ENCODE measurements at regions not wholly inside any gene's neighbourhood (a gene's known extent, or its start where the extent isn't known, plus 50 kb on each side); places are given as distances from the start of the nearest gene placed in this dataset.

- H3K4me1 Mint-ChIP-seq (ENCODE audit: low read depth), result no peaks in the 10 kb centered on the region
- H3K27me3 Mint-ChIP-seq (ENCODE audit: low read depth), result peaks cover 3% of the 10 kb centered on the region
- H3K4me3 Mint-ChIP-seq (ENCODE audit: unreplicated experiment), result no peak overlapping the region
- H3K27ac Mint-ChIP-seq (ENCODE audit: unreplicated experiment), result no peak overlapping the region
- no peak for DNase-seq (ENCODE audit: low spot score)
- no peak for TF ChIP-seq CTCF (IDR thresholded peaks at IDR 0.05)
- peaks cover 3% of the 10 kb centered on the region for H3K9me3 Mint-ChIP-seq (ENCODE audit: low read depth)
- H3K36me3 Mint-ChIP-seq (ENCODE audit: low read depth), result no peaks in the 10 kb centered on the region
Observed at GRCh38 chr15:53354874-53355273, 404.6 kb downstream of the WDR72 start.

GRCh38 chr15:53351373-53351772 is 408.1 kb downstream of the WDR72 start:
- no peak for DNase-seq (ENCODE audit: low spot score)
- no peaks in the 10 kb centered on the region for H3K36me3 Mint-ChIP-seq (ENCODE audit: low read depth)
- H3K9me3 Mint-ChIP-seq (ENCODE audit: low read depth), result no peaks in the 10 kb centered on the region
- H3K27ac Mint-ChIP-seq (ENCODE audit: unreplicated experiment), result no peak overlapping the region
- no peaks in the 10 kb centered on the region for H3K4me1 Mint-ChIP-seq (ENCODE audit: low read depth)
- no peak for TF ChIP-seq CTCF (IDR thresholded peaks at IDR 0.05)
- no peak overlapping the region for H3K4me3 Mint-ChIP-seq (ENCODE audit: unreplicated experiment)
- peaks cover 5% of the 10 kb centered on the region for H3K27me3 Mint-ChIP-seq (ENCODE audit: low read depth)

- H3K4me3 Mint-ChIP-seq (ENCODE audit: unreplicated experiment), result no peak overlapping the region
- DNase-seq (ENCODE audit: low spot score), result no peak
- H3K36me3 Mint-ChIP-seq (ENCODE audit: low read depth), result no peaks in the 10 kb centered on the region
Observed at GRCh38 chr15:53346583-53346982, 412.9 kb downstream of the WDR72 start.

GRCh38 chr15:53331328-53332190 is 427.9 kb downstream of the WDR72 start:
- no peak overlapping the region for H3K4me3 Mint-ChIP-seq (ENCODE audit: unreplicated experiment)
- no peaks in the 10 kb centered on the region for H3K4me1 Mint-ChIP-seq (ENCODE audit: low read depth)
- no peaks in the 10 kb centered on the region for H3K27me3 Mint-ChIP-seq (ENCODE audit: low read depth)

More at GRCh38 chr15:53346583-53346982, 412.9 kb downstream of the WDR72 start:
- H3K27me3 Mint-ChIP-seq (ENCODE audit: low read depth), result peaks cover 12% of the 10 kb centered on the region
- no peaks in the 10 kb centered on the region for H3K4me1 Mint-ChIP-seq (ENCODE audit: low read depth)
- no peaks in the 10 kb centered on the region for H3K9me3 Mint-ChIP-seq (ENCODE audit: low read depth)
- no peak for TF ChIP-seq CTCF (IDR thresholded peaks at IDR 0.05)
- no peak overlapping the region for H3K27ac Mint-ChIP-seq (ENCODE audit: unreplicated experiment)

GRCh38 chr15:53328341-53328740 is 431.1 kb downstream of the WDR72 start:
- no peak for DNase-seq (ENCODE audit: low spot score)
- no peaks in the 10 kb centered on the region for H3K27me3 Mint-ChIP-seq (ENCODE audit: low read depth)
- H3K9me3 Mint-ChIP-seq (ENCODE audit: low read depth), result no peaks in the 10 kb centered on the region
- no peak overlapping the region for H3K27ac Mint-ChIP-seq (ENCODE audit: unreplicated experiment)
- no peaks in the 10 kb centered on the region for H3K36me3 Mint-ChIP-seq (ENCODE audit: low read depth)
- H3K4me1 Mint-ChIP-seq (ENCODE audit: low read depth), result no peaks in the 10 kb centered on the region
- no peak overlapping the region for H3K4me3 Mint-ChIP-seq (ENCODE audit: unreplicated experiment)
- TF ChIP-seq CTCF (IDR thresholded peaks at IDR 0.05), result no peak

More at GRCh38 chr15:53331328-53332190, 427.9 kb downstream of the WDR72 start:
- Mint-ChIP-seq H3K36me3 (ENCODE audit: low read depth) (no peaks in the 10 kb centered on the region), H3K9me3 (ENCODE audit: low read depth) (no peaks in the 10 kb centered on the region), H3K27ac (ENCODE audit: unreplicated experiment) (no peak overlapping the region)
- TF ChIP-seq CTCF (IDR thresholded peaks at IDR 0.05), result no peak
- DNase-seq (ENCODE audit: low spot score), result no peak
